GM12872 (cell line): ENCODE measurements at regions not wholly inside any gene's neighbourhood (a gene's known extent, or its start where the extent isn't known, plus 50 kb on each side); places are given as distances from the start of the nearest gene placed in this dataset.

ENCODE experiments used
- CTCF ChIP-seq: IDR thresholded peaks from 3 replicates; pipeline ENCODE4 v1.5.1; 2011; ENCODE audit warnings: low read depth, mild to moderate bottlenecking, low read length, moderate library complexity; ENCODE audit not compliant: insufficient read depth

DNA sequence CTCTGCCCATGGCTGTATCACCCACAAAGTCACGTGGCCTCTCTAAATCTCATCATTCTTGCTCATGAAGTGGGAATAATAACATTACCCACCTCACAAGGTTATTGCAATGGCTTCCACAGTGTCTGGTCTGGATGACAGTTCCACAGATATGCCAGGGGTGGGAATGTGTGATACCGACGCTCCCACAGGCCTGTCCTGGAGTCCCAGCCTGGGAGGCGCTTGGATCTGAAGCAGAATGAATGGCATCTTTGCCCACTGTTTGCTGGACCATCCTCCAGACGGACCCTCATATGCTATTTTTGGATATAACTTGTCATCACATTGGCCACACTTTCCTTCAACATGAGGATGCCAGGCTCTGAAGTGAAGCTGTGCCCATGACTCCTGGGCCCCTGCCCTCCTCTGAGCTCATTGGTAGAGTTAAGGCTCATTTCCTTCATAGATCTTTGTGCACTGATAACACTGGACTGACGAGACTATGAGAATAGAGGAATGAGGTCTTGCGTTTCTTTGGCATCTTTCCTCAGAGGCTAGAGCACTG lies 279.8 kb upstream of the ZNF32 start:
- TF ChIP-seq CTCF: no peak

DNA sequence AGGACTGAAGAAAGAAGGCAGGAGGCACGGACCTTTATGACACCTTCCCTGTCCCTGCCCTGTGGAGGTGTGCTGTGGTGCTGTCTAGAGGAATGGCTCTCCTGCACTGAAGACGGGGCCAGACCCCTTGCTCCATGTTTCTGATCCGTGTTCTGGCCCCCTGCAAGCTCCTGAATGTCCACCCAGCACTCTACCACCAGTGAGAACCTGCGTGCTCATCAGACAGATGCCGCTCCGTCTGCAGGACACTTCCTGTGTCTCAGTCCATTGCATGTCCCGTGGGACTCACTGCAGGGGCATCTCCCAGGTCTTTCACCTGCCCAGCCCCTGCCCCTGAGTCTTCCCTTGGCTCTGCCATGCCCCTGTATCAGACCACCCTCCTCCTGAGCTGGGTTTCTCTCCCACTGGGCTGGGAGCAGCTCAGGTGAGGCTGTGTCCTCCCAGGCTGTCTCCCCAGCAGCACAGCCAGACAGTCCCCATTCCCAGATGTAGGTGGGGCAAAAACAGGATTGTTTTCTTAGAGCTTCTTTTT lies 278.3 kb upstream of the ZNF32 start:
- TF ChIP-seq CTCF: no peak

- no peak for TF ChIP-seq CTCF
Measured at GRCh38 chr10:43926371-43926770, 277.7 kb upstream of the ZNF32 start.

DNA sequence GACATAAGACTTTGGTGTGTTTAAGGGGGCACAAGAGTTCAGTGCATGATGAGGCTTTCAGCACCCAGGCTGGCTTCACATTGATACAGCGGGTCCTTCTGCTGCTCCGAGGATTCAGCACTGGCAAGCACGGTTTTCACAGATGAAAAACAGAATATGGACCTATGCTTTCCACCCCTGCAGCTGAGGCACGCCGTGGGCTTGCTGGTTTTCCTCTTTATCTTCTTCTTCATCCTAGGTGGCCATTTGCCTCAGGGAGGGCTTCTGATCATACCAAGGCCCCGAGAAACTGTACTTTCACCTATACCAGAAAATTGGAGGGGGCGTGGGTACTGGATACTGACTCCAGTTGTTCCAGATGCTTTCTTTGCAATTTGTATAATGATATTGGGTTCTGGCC lies 277.1 kb upstream of the ZNF32 start:
- no peak for TF ChIP-seq CTCF

DNA sequence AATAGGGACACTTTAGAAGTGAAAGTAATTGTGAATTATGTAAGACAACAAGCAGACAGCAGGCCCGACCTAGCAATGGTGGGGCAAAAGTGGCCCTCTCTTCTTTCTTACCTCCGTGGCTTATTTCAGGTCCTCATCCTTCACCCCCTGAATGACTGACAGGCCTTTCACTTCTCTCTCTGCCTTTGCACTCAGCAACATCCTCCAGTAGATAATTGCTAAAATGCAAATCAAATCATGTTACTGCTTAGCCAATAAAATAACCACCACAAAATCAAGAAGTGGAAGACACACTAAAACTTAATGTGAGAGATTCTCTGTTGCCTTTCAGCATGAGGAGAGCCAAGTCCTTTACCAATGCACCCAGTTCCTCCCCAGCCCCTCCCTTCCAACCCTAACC lies 274.6 kb upstream of the ZNF32 start:
- TF ChIP-seq CTCF: no peak

DNA sequence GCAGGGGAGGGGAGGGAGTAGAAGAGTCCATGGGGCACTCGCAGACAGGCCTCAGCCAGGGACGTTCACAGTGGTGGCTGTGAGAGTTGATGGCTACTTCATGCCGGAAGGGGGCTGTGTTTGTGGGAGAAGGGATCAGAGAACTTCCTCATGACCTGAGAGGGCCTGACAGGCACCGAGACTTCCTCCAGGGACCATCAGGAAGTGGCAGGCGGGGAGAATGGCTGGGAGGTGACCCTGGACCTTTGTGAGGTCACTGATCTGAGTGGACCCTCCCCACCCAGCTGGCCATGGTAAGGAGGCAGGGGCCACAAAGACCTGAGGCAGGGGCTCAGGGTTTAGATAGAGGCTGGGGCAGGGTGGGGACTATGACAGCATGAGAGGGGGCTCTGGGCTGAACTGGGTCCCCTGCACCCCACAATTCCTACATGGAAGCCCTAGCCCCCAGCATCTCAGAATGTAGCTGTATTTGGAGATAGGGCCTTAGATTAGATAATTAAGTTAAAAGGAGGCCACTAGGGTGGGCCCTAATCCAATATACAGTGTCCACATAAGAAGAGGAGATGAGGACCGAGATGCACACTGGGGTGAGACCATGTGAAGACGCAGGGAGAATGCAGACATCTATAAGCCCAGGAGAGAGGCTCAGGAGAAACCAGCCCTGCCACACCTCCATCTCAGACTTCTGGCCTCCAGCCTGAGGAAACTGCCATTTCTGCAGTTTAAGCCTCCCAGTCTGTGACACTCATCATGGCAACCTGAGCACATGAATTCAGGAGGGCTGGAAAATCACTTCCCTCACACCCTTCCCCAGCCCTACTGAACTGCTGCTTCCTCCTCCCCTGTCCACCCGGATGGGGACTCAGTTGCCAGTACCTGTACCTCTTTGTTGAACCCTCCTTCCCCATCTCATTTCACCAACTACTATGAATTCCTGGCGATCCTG lies 273.9 kb upstream of the ZNF32 start:
- no peak for TF ChIP-seq CTCF

DNA sequence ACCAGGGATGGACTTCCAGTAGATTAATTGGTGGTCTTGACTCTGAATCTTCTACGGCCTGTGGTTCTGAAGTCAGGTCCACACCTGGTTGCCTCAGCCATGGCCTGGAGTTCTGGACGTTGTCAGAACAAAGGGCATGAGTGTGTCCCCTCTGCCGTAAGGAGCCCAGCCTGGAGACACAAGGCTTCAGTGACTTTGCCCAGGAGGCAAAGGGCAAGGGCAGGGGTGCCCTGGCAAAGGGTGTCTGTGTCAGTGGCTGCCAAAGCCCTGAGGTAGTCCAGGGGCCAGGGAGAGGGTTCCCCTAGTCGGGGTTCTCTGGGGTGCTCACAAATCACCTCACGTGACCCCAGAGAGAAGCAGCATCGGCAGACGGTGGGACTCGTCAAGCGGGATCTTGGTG lies 273.2 kb upstream of the ZNF32 start:
- TF ChIP-seq CTCF: no peak
